ENCODE measurements at regions not wholly inside any gene's neighbourhood (a gene's known extent, or its start where the extent isn't known, plus 50 kb on each side); places are given as distances from the start of the nearest gene placed in this dataset.

GRCh38 chr2:71999580-71999979 lies 148.1 kb downstream of the CYP26B1 start:
- no peaks in the 10 kb centered on the region for H3K4me1 ChIP-seq (ENCODE audit: low read length)
- no peak overlapping the region for H3K4me3 ChIP-seq (ENCODE audit: low read length)
- H3K4me2 ChIP-seq (ENCODE audit: low read length): no peak overlapping the region
- H3K27me3 ChIP-seq (ENCODE audit: low read depth, low read length): peaks cover 14% of the 10 kb centered on the region
- H3K36me3 ChIP-seq (replicated peaks; ENCODE audit: low read depth, low read length): no peaks in the 10 kb centered on the region
- H3K9me3 ChIP-seq (ENCODE audit: insufficient read depth, low read length): no peaks in the 10 kb centered on the region
- H3K9ac ChIP-seq (ENCODE audit: low read length): no peak overlapping the region
- no peak overlapping the region for H2AFZ ChIP-seq (ENCODE audit: low read depth, low read length)
- H3K79me2 ChIP-seq (ENCODE audit: low read length): no peaks in the 10 kb centered on the region
- TF ChIP-seq EZH2phosphoT487 (IDR thresholded peaks at IDR 0.05; ENCODE audit: low read depth) (no peak), CTCF (IDR thresholded peaks at IDR 0.05; ENCODE audit: low read depth, low read length) (no peak)
- no peak overlapping the region for H3K27ac ChIP-seq (ENCODE audit: low read length)
- no peaks in the 10 kb centered on the region for H4K20me1 ChIP-seq (ENCODE audit: insufficient read depth, low read length)

GRCh38 chr2:71997843-71998242 lies 149.8 kb downstream of the CYP26B1 start:
- H3K36me3 ChIP-seq (replicated peaks; ENCODE audit: low read depth, low read length): no peaks in the 10 kb centered on the region
- no peak overlapping the region for H3K4me2 ChIP-seq (ENCODE audit: low read length)
- peaks cover 14% of the 10 kb centered on the region for H3K27me3 ChIP-seq (ENCODE audit: low read depth, low read length)
- H3K79me2 ChIP-seq (ENCODE audit: low read length): no peaks in the 10 kb centered on the region
- H3K4me3 ChIP-seq (ENCODE audit: low read length): no peak overlapping the region
- H3K4me1 ChIP-seq (ENCODE audit: low read length): no peaks in the 10 kb centered on the region
- H3K27ac ChIP-seq (ENCODE audit: low read length): no peak overlapping the region
- no peak for TF ChIP-seq EZH2phosphoT487 (IDR thresholded peaks at IDR 0.05; ENCODE audit: low read depth)
- TF ChIP-seq CTCF (IDR thresholded peaks at IDR 0.05; ENCODE audit: low read depth, low read length): no peak
- no peaks in the 10 kb centered on the region for H3K9me3 ChIP-seq (ENCODE audit: insufficient read depth, low read length)
- no peaks in the 10 kb centered on the region for H4K20me1 ChIP-seq (ENCODE audit: insufficient read depth, low read length)
- H3K9ac ChIP-seq (ENCODE audit: low read length): no peak overlapping the region
- no peak overlapping the region for H2AFZ ChIP-seq (ENCODE audit: low read depth, low read length)

DNA sequence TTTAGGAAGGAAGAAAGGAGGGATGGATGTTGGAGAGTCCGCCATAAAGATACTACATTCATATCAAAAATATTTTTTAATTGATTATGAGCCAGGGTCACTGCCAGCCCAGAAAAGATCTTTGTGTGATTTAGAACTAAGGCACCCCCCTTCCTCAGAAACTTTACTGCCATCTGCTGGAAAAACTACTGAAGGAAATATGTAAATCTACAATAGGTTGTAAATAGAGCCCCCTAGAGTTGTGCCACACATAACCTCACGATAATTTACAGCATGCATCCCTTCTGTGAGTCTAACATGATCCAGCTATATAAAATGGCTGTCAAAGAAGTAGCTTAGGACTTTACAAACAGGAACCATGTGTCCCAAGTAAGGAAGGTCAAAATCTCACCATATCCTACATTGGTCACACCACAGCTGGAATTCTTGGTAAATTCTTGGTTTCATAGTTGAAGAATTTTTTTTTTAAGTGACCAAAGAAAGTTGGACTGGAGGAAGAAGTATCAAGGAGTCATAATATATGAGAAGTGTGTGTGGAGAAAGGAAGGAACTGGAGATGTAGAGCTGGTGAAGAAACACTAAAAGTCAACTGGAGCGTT lies 152.5 kb downstream of the CYP26B1 start:
- no peak overlapping the region for H2AFZ ChIP-seq (ENCODE audit: low read depth, low read length)
- no peaks in the 10 kb centered on the region for H3K36me3 ChIP-seq (replicated peaks; ENCODE audit: low read depth, low read length)
- peaks cover 14% of the 10 kb centered on the region for H3K27me3 ChIP-seq (ENCODE audit: low read depth, low read length)
- no peak overlapping the region for H3K27ac ChIP-seq (ENCODE audit: low read length)
- no peak overlapping the region for H3K9ac ChIP-seq (ENCODE audit: low read length)
- H3K4me2 ChIP-seq (ENCODE audit: low read length): no peak overlapping the region
- TF ChIP-seq CTCF (IDR thresholded peaks at IDR 0.05; ENCODE audit: low read depth, low read length) (peak; percentile 62), EZH2phosphoT487 (IDR thresholded peaks at IDR 0.05; ENCODE audit: low read depth) (no peak)
- H3K4me3 ChIP-seq (ENCODE audit: low read length): no peak overlapping the region
- no peaks in the 10 kb centered on the region for H3K4me1 ChIP-seq (ENCODE audit: low read length)
- no peaks in the 10 kb centered on the region for H4K20me1 ChIP-seq (ENCODE audit: insufficient read depth, low read length)
- H3K9me3 ChIP-seq (ENCODE audit: insufficient read depth, low read length): no peaks in the 10 kb centered on the region
- no peaks in the 10 kb centered on the region for H3K79me2 ChIP-seq (ENCODE audit: low read length)

DNA sequence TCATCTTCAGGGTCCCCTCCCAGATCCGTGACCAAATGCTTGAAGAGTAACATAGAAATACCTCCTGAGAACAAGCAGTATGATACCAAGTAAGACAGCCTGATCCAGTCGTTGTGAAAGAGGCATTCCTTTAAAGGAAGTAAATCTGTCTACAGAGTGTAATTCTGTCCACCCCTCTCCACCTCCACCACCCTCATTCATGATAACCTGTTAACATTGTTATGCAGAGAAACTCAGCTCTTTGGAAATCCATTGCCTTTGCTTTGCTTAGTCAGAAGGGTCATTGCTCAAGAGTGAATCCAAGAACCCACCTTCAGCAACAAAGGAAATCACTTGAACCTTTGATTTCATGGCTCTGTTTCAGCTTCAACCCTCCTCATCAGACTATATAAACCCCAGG lies 155.6 kb downstream of the CYP26B1 start:
- Histone ChIP-seq H4K20me1 (ENCODE audit: insufficient read depth, low read length) (no peaks in the 10 kb centered on the region), H3K27ac (ENCODE audit: low read length) (no peak overlapping the region), H3K27me3 (ENCODE audit: low read depth, low read length) (peaks cover 8% of the 10 kb centered on the region; the same call in 1 of the 2 replicates), H3K4me1 (ENCODE audit: low read length) (no peaks in the 10 kb centered on the region), H3K9ac (ENCODE audit: low read length) (no peak overlapping the region), H3K4me2 (ENCODE audit: low read length) (no peak overlapping the region), H3K4me3 (ENCODE audit: low read length) (no peak overlapping the region), H3K79me2 (ENCODE audit: low read length) (no peaks in the 10 kb centered on the region), H3K9me3 (ENCODE audit: insufficient read depth, low read length) (no peaks in the 10 kb centered on the region), H3K36me3 (replicated peaks; ENCODE audit: low read depth, low read length) (no peaks in the 10 kb centered on the region), H2AFZ (ENCODE audit: low read depth, low read length) (no peak overlapping the region)
- no peak for TF ChIP-seq CTCF (IDR thresholded peaks at IDR 0.05; ENCODE audit: low read depth, low read length)
- no peak for TF ChIP-seq EZH2phosphoT487 (IDR thresholded peaks at IDR 0.05; ENCODE audit: low read depth)
